Osteocyte (in vitro differentiated cells): ENCODE measurements at regions not wholly inside any gene's neighbourhood (a gene's known extent, or its start where the extent isn't known, plus 50 kb on each side); places are given as distances from the start of the nearest gene placed in this dataset.
"Not testable (repeated sequence)": the region's sequence is repeated elsewhere in the genome, so short reads cannot be mapped to it uniquely, and the experiment has no call there.

Source experiments
- DNase-seq: peaks from one replicate; pipeline ENCODE4 v3.0.0; 2021; ENCODE audit warnings: mixed read lengths; ENCODE audit not compliant: unreplicated experiment; ENCODE audit errors: extremely low spot score
- H3K27ac Mint-ChIP-seq: one replicate; pipeline ENCODE4 v1.8.0; 2021; ENCODE audit warnings: mild to moderate bottlenecking, mixed read lengths; ENCODE audit not compliant: unreplicated experiment
- H3K27me3 Mint-ChIP-seq: one replicate; pipeline ENCODE4 v1.8.0; 2021; ENCODE audit warnings: mixed read lengths; ENCODE audit not compliant: unreplicated experiment
- H3K36me3 Mint-ChIP-seq: one replicate; pipeline ENCODE4 v1.8.0; 2021; ENCODE audit warnings: mixed read lengths; ENCODE audit not compliant: unreplicated experiment
- H3K4me1 Mint-ChIP-seq: one replicate; pipeline ENCODE4 v1.8.0; 2021; ENCODE audit warnings: mixed read lengths; ENCODE audit not compliant: unreplicated experiment
- H3K4me3 Mint-ChIP-seq: one replicate; pipeline ENCODE4 v1.8.0; 2021; ENCODE audit warnings: mild to moderate bottlenecking, moderate library complexity, mixed read lengths; ENCODE audit not compliant: unreplicated experiment
- H3K9me3 Mint-ChIP-seq: one replicate; pipeline ENCODE4 v1.8.0; 2021; ENCODE audit warnings: mixed read lengths; ENCODE audit not compliant: unreplicated experiment
- CTCF ChIP-seq: fragments of 200-600 bp; sonication (generic); IDR thresholded peaks from 2 replicates; pipeline ENCODE4 v1.5.0; 2021; ENCODE audit warnings: antibody characterized with exemption, mild to moderate bottlenecking, moderate library complexity

- no peak overlapping the region for H3K27ac Mint-ChIP-seq
- H3K9me3 Mint-ChIP-seq: peaks cover 17% of the 10 kb centered on the region
These were observed 212.5 kb upstream of the EEF2KMT start for GRCh38 chr16:5309946-5310611.

DNA sequence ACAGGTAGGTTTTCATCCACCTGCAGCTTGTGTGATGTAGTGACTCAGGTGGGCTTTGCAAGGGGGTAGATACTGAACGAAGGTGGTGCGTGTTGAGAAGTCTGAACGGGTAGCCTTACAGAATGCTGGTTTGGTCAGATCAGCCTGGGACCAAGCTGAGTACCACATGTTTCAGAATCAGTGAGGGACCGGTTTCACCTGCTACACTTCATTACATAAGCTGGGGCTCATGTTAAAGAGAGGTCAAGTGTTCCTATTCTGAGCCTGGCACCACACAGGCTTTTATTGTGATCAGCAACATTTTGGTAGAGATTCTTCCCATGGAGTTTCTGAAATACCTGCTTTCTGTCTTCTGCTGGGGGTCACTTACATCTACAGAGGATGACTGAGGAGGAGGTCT lies 207.4 kb upstream of the EEF2KMT start:
- DNase-seq: peak; percentile 30
- Mint-ChIP-seq H3K36me3 (no peaks in the 10 kb centered on the region), H3K9me3 (peaks cover 35% of the 10 kb centered on the region), H3K27me3 (no peaks in the 10 kb centered on the region), H3K27ac (no peak overlapping the region), H3K4me3 (no peak overlapping the region), H3K4me1 (no peaks in the 10 kb centered on the region)
- TF ChIP-seq CTCF: no peak

More at GRCh38 chr16:5309946-5310611, 212.5 kb upstream of the EEF2KMT start:
- TF ChIP-seq CTCF: no peak
- no peaks in the 10 kb centered on the region for H3K36me3 Mint-ChIP-seq
- no peak for DNase-seq
- no peaks in the 10 kb centered on the region for H3K4me1 Mint-ChIP-seq
- no peak overlapping the region for H3K4me3 Mint-ChIP-seq
- no peaks in the 10 kb centered on the region for H3K27me3 Mint-ChIP-seq

GRCh38 chr16:5302372-5303114 lies 204.9 kb upstream of the EEF2KMT start:
- H3K4me1 Mint-ChIP-seq: no peaks in the 10 kb centered on the region
- no peak for TF ChIP-seq CTCF
- peaks cover 36% of the 10 kb centered on the region for H3K9me3 Mint-ChIP-seq
- no peaks in the 10 kb centered on the region for H3K36me3 Mint-ChIP-seq
- H3K4me3 Mint-ChIP-seq: no peak overlapping the region
- no peak overlapping the region for H3K27ac Mint-ChIP-seq
- no peak for DNase-seq
- H3K27me3 Mint-ChIP-seq: no peaks in the 10 kb centered on the region

GRCh38 chr16:5298202-5298601 lies 200.6 kb upstream of the EEF2KMT start:
- Mint-ChIP-seq H3K27ac (no peak overlapping the region), H3K4me3 (no peak overlapping the region), H3K4me1 (no peaks in the 10 kb centered on the region), H3K36me3 (no peaks in the 10 kb centered on the region), H3K9me3 (peaks cover 30% of the 10 kb centered on the region), H3K27me3 (no peaks in the 10 kb centered on the region)
- no peak for DNase-seq
- TF ChIP-seq CTCF: no peak

GRCh38 chr16:5296176-5296575 lies 198.6 kb upstream of the EEF2KMT start:
- Mint-ChIP-seq H3K9me3 (peaks cover 24% of the 10 kb centered on the region), H3K36me3 (no peaks in the 10 kb centered on the region), H3K27me3 (no peaks in the 10 kb centered on the region), H3K4me3 (no peak overlapping the region), H3K27ac (no peak overlapping the region), H3K4me1 (no peaks in the 10 kb centered on the region)
- TF ChIP-seq CTCF: no peak
- no peak for DNase-seq

GRCh38 chr16:5295304-5295703 lies 197.7 kb upstream of the EEF2KMT start:
- H3K27me3 Mint-ChIP-seq, H3K4me1 Mint-ChIP-seq, H3K27ac Mint-ChIP-seq, H3K36me3 Mint-ChIP-seq, H3K4me3 Mint-ChIP-seq: not testable (repeated sequence)
- peak; percentile 57 for DNase-seq
- peaks cover 24% of the 10 kb centered on the region for H3K9me3 Mint-ChIP-seq

DNA sequence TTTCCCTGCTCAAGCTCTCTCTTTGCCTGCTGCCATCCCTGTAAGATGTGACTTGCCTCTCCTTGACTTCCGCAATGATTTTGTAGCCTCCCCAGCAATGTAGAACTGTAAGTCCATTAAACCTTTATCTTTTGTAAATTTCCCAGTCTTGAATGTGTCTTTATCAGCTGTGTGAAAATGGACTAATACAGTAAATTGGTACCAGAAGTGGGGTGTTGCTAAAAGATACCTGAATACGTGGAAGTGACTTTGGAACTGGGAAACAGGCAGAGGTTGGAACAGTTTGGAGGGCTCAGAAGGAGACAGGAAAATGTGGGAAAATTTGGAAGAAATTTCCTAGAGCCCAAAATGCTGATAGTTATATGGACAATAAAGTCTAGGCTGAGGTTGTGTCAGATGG lies 184.6 kb upstream of the EEF2KMT start:
- not testable (repeated sequence) for H3K4me1 Mint-ChIP-seq, H3K4me3 Mint-ChIP-seq, H3K36me3 Mint-ChIP-seq, H3K27me3 Mint-ChIP-seq, DNase-seq, H3K27ac Mint-ChIP-seq
- H3K9me3 Mint-ChIP-seq: peaks cover 66% of the 10 kb centered on the region
